Keratinocyte (primary cell): ENCODE measurements at regions not wholly inside any gene's neighbourhood (a gene's known extent, or its start where the extent isn't known, plus 50 kb on each side); places are given as distances from the start of the nearest gene placed in this dataset.

Source experiments
- DNase-seq: peaks from one replicate; pipeline ENCODE4 v3.0.0-alpha.2; 2011; ENCODE audit warnings: low read depth, missing footprints, low spot score
- FAIRE-seq: peaks from 2 replicates; lab custom pipeline; 2011; peaks lifted over from hg19 to GRCh38; lab: Jason Lieb, UNC
- H2AFZ ChIP-seq: 2 replicates; pipeline ENCODE4 v1.6.0; 2012; ENCODE audit warnings: low read length, control low read depth, inconsistent platforms; ENCODE audit not compliant: control insufficient read depth
- H3K27ac ChIP-seq: 2 replicates; pipeline ENCODE4 v1.5.1; 2011; ENCODE audit warnings: low read length; ENCODE audit not compliant: control insufficient read depth, insufficient read depth
- H3K27me3 ChIP-seq: 3 replicates; pipeline ENCODE4 v1.6.0; 2011; ENCODE audit warnings: low read length; ENCODE audit not compliant: control insufficient read depth, insufficient read depth; ENCODE audit errors: extremely low read depth
- H3K36me3 ChIP-seq, 2 experiments: 2 replicates in 1 of 2; 3 replicates in 1 of 2; pipeline ENCODE4 v1.5.1; 2011; ENCODE audit warnings: low read length in 2 of 2, mild to moderate bottlenecking in 1 of 2; ENCODE audit not compliant: control insufficient read depth in 2 of 2, insufficient read depth in 2 of 2; ENCODE audit errors: extremely low read depth in 1 of 2
- H3K4me1 ChIP-seq: 3 replicates; pipeline ENCODE4 v1.5.1; 2011; ENCODE audit warnings: low read length; ENCODE audit not compliant: control insufficient read depth, insufficient read depth; ENCODE audit errors: extremely low read depth
- H3K4me2 ChIP-seq: 3 replicates; pipeline ENCODE4 v1.6.0; 2011; ENCODE audit warnings: low read depth, low read length; ENCODE audit not compliant: control insufficient read depth, insufficient read depth; ENCODE audit errors: extremely low read depth
- H3K4me3 ChIP-seq, 3 experiments: fragments of 200-600 bp in 1 of 3; sonication (generic) in 1 of 3; 2 replicates in 2 of 3; 3 replicates in 1 of 3; pipeline ENCODE4 v1.5.1; 2011 to 2016; ENCODE audit warnings: low read length in 3 of 3, mild to moderate bottlenecking in 3 of 3, control low read depth in 2 of 3, inconsistent platforms in 1 of 3, low read depth in 1 of 3, mixed read lengths in 1 of 3, mixed run types in 1 of 3, moderate library complexity in 1 of 3; ENCODE audit not compliant: control insufficient read depth in 2 of 3, insufficient read depth in 2 of 3; ENCODE audit errors: extremely low read depth in 1 of 3
- H3K79me2 ChIP-seq: 2 replicates; pipeline ENCODE4 v1.6.0; 2012; ENCODE audit warnings: low read length; ENCODE audit not compliant: control insufficient read depth, insufficient read depth
- H3K9ac ChIP-seq: 3 replicates; pipeline ENCODE4 v1.6.0; 2011; ENCODE audit warnings: low read length; ENCODE audit not compliant: control insufficient read depth, insufficient read depth; ENCODE audit errors: extremely low read depth
- H3K9me1 ChIP-seq: 3 replicates; pipeline ENCODE4 v1.6.0; 2011; ENCODE audit warnings: low read length; ENCODE audit not compliant: control insufficient read depth, insufficient read depth; ENCODE audit errors: extremely low read depth
- H3K9me3 ChIP-seq: 2 replicates; pipeline ENCODE4 v1.5.1; 2012; ENCODE audit warnings: low read depth, low read length; ENCODE audit not compliant: control insufficient read depth
- H4K20me1 ChIP-seq: 3 replicates; pipeline ENCODE4 v1.6.0; 2011; ENCODE audit warnings: low read length; ENCODE audit not compliant: control insufficient read depth, insufficient read depth; ENCODE audit errors: extremely low read depth
- EZH2 ChIP-seq: IDR thresholded peaks from one replicate; pipeline ENCODE4 v1.6.1; 2012; ENCODE audit warnings: inconsistent platforms, mild to moderate bottlenecking, low read length, moderate library complexity
- dilution Hi-C: fragments of 300-500 bp; cut with MboI; formaldehyde crosslinking; loops from one replicate; pipeline ENCODE4 v1.7.0; 2020; ENCODE audit warnings: low sequenced_read_pairs; ENCODE audit not compliant: extremely low pct_ligation_motif_present
- TF ChIP-seq, protein P1 (sequence below), 3 experiments: IDR thresholded peaks in 1 of 3; conservative IDR thresholded peaks in 1 of 3; optimal IDR thresholded peaks in 1 of 3; 2 replicates in 2 of 3; 3 replicates in 1 of 3; pipeline versions ENCODE3 to v1.5.1; 2011; ENCODE audit warnings: low read length in 3 of 3, mild to moderate bottlenecking in 3 of 3, moderate library complexity in 2 of 3, control low read depth in 1 of 3, inconsistent platforms in 1 of 3; ENCODE audit not compliant: insufficient read depth in 2 of 3; ENCODE audit errors: extremely low read depth in 1 of 3

DNA sequence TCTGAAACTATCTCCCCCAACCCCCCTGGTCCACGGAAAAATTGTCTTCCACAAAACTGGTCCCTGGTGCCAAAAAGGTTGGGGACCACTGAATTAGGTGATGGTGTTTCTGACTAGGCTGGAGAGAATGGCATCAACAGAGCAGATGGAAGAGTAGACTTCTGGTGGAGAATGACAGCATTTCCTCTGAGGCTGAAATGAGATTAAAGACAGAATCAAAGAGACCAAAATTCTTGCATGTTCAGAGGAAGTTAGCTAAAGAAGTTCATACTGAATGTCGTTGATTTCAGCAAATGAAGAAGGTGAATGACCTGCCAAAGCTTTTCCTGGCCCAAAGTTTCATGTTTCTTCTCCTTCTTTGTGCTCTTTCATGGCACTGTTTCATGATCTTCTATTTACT lies 188.2 kb upstream of the RUNX1 start:
- Histone ChIP-seq H3K9me1 (no peaks in the 10 kb centered on the region), H3K27ac (no peak overlapping the region), H4K20me1 (no peaks in the 10 kb centered on the region), H3K36me3 (no peaks in the 10 kb centered on the region), H3K9me3 (no peaks in the 10 kb centered on the region), H3K27me3 (no peaks in the 10 kb centered on the region), H3K4me3 (no peak overlapping the region), H3K4me1 (no peaks in the 10 kb centered on the region), H3K4me2 (no peak overlapping the region), H3K9ac (no peak overlapping the region), H2AFZ (no peak overlapping the region), H3K79me2 (no peaks in the 10 kb centered on the region)
- FAIRE-seq (no peak), DNase-seq (no peak)
- TF ChIP-seq, protein P1, sequence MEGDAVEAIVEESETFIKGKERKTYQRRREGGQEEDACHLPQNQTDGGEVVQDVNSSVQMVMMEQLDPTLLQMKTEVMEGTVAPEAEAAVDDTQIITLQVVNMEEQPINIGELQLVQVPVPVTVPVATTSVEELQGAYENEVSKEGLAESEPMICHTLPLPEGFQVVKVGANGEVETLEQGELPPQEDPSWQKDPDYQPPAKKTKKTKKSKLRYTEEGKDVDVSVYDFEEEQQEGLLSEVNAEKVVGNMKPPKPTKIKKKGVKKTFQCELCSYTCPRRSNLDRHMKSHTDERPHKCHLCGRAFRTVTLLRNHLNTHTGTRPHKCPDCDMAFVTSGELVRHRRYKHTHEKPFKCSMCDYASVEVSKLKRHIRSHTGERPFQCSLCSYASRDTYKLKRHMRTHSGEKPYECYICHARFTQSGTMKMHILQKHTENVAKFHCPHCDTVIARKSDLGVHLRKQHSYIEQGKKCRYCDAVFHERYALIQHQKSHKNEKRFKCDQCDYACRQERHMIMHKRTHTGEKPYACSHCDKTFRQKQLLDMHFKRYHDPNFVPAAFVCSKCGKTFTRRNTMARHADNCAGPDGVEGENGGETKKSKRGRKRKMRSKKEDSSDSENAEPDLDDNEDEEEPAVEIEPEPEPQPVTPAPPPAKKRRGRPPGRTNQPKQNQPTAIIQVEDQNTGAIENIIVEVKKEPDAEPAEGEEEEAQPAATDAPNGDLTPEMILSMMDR (optimal IDR thresholded peaks at IDR 0.05 in 1 of 3, IDR thresholded peaks at IDR 0.05 in 1 of 3, conservative IDR thresholded peaks at IDR 0.05 in 1 of 3; ENCODE audit: extremely low read depth in 1 of 3, insufficient read depth in 2 of 3, low read length in 3 of 3) = no peak
- dilution Hi-C loops = no loop called here

DNA sequence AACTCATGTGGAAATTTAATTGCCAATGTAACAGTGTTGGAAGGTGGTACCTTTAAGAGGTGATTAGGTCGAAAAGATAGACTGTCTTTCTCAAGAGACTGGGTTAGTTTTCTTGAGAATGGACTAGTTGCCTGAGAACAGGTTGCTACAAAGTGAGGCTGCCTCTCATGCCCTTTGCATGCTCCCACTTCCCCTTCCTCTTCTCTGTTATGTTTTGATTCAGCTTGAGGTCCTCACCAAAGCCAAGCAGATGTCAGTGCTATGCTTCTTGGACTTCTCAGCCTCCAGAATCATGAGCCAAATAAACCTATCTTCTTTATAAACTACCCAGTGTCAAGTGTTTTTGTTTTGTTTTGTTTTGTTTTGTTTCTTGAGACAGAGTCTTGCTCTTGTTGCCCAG lies 187.0 kb upstream of the RUNX1 start:
- H4K20me1 ChIP-seq = no peaks in the 10 kb centered on the region
- no peaks in the 10 kb centered on the region for H3K27me3 ChIP-seq
- no peaks in the 10 kb centered on the region for H3K36me3 ChIP-seq
- H3K4me1 ChIP-seq = peaks cover under 1% of the 10 kb centered on the region
- DNase-seq = no peak
- no peak overlapping the region for H3K27ac ChIP-seq
- no peaks in the 10 kb centered on the region for H3K9me1 ChIP-seq
- TF ChIP-seq EZH2 = no peak
- TF ChIP-seq, protein P1 (optimal IDR thresholded peaks at IDR 0.05 in 1 of 3, IDR thresholded peaks at IDR 0.05 in 1 of 3, conservative IDR thresholded peaks at IDR 0.05 in 1 of 3; ENCODE audit: extremely low read depth in 1 of 3, insufficient read depth in 2 of 3, low read length in 3 of 3) = no peak
- dilution Hi-C loops = no loop called here
- no peak overlapping the region for H3K9ac ChIP-seq
- FAIRE-seq = no peak
- no peaks in the 10 kb centered on the region for H3K79me2 ChIP-seq
- no peak overlapping the region for H3K4me2 ChIP-seq
- H2AFZ ChIP-seq = no peak overlapping the region
- no peak overlapping the region for H3K4me3 ChIP-seq
- H3K9me3 ChIP-seq = no peaks in the 10 kb centered on the region
